HCT116 (cell line): ENCODE measurements at regions not wholly inside any gene's neighbourhood (a gene's known extent, or its start where the extent isn't known, plus 50 kb on each side); places are given as distances from the start of the nearest gene placed in this dataset.

Experiments
- ATAC-seq: fragments of 200-7000 bp; cut with Tn5 transposase; 2 replicates; pipeline ENCODE4 v1.9.1; 2020; ENCODE audit warnings: mild to moderate bottlenecking, moderate library complexity
- BruUV-seq: library from RNA; stranded (reverse); fragments of 400-500 nt; replicated peaks from 2 replicates; lab custom pipeline; 2021; lab: Mats Ljungman, UMichigan
- CTCF ChIA-PET: fragments of 300-600 bp; sonication (Branson Sonifier 250); formaldehyde crosslinking; loops from one replicate; lab custom pipeline; 2021; ENCODE audit warnings: antibody characterized with exemption; lab: Charles Lee
- POLR2A ChIA-PET: fragments of 300-600, 350-600 bp; sonication (Branson Sonifier 250); formaldehyde crosslinking; loops from one replicate; lab custom pipeline; 2021; ENCODE audit warnings: antibody characterized with exemption; lab: Charles Lee
- RAD21 ChIA-PET, 2 experiments: fragments of 300-600 bp; sonication (Branson Sonifier 250); formaldehyde crosslinking; loops; one replicate each; lab custom pipeline; 2023; ENCODE audit warnings: low total read pairs in 2 of 2; ENCODE audit not compliant: uncharacterized antibody in 2 of 2, unreplicated experiment in 2 of 2, low non-redundant PET in 1 of 2; lab: Charles Lee
- DNase-seq: peaks from one replicate; pipeline ENCODE4 v3.0.0-alpha.2; 2010; ENCODE audit warnings: low read depth, low spot score
- H2AFZ ChIP-seq: fragments of 200-600 bp; shearing (Covaris generic), sonication (generic); 2 replicates; pipeline ENCODE4 v1.6.1; 2017; ENCODE audit warnings: low read depth, mixed run types, mixed read lengths, antibody characterized with exemption, low read length; ENCODE audit not compliant: poor library complexity, severe bottlenecking
- H3K27ac ChIP-seq: 2 replicates; pipeline ENCODE4 v1.5.1; 2012; ENCODE audit warnings: low read depth, low read length
- H3K27me3 ChIP-seq: fragments of 200-600 bp; sonication (generic); 2 replicates; pipeline ENCODE4 v1.6.1; 2016; ENCODE audit warnings: mixed run types, low read length, mixed read lengths; ENCODE audit not compliant: insufficient read depth
- H3K36me3 ChIP-seq, 2 experiments: fragments of 200-500 bp in 1 of 2; fragments of 200-600 bp in 1 of 2; sonication (Bioruptor generic) in 1 of 2; sonication (generic) in 1 of 2; 2 replicates each; pipeline versions ENCODE4 v1.5.1 to v1.6.1; 2014 to 2016; ENCODE audit warnings: low read length in 2 of 2, inconsistent platforms in 1 of 2, mixed read lengths in 1 of 2, mixed run types in 1 of 2; ENCODE audit not compliant: insufficient read depth in 2 of 2, control insufficient read depth in 1 of 2
- H3K4me1 ChIP-seq, 2 experiments: fragments of 200-600 bp in 1 of 2; sonication (generic) in 1 of 2; 2 replicates each; pipeline versions ENCODE4 v1.5.1 to v1.6.1; 2012 to 2017; ENCODE audit warnings: low read length in 2 of 2, inconsistent platforms in 1 of 2, mild to moderate bottlenecking in 1 of 2, mixed read lengths in 1 of 2, mixed run types in 1 of 2, moderate library complexity in 1 of 2; ENCODE audit not compliant: insufficient read depth in 2 of 2, control insufficient read depth in 1 of 2
- H3K4me2 ChIP-seq: fragments of 200-600 bp; sonication (generic); 2 replicates; pipeline ENCODE4 v1.6.1; 2017; ENCODE audit warnings: mixed run types, low read length, mixed read lengths
- H3K4me3 ChIP-seq, 2 experiments: fragments of 200-600 bp in 1 of 2; sonication (generic) in 1 of 2; replicated peaks in 1 of 2; 2 replicates each; pipeline ENCODE4 v1.5.1; 2011 to 2016; ENCODE audit warnings: low read length in 2 of 2, control low read depth in 1 of 2, low read depth in 1 of 2, mild to moderate bottlenecking in 1 of 2, mixed read lengths in 1 of 2, mixed run types in 1 of 2
- H3K79me2 ChIP-seq: fragments of 200-600 bp; sonication (generic); 2 replicates; pipeline ENCODE4 v1.6.1; 2017; ENCODE audit warnings: mild to moderate bottlenecking, mixed run types, low read length, moderate library complexity, mixed read lengths; ENCODE audit not compliant: insufficient read depth
- H3K9ac ChIP-seq: fragments of 200-600 bp; sonication (generic); 2 replicates; pipeline ENCODE4 v1.6.1; 2016; ENCODE audit warnings: low read length, mixed read lengths
- H3K9me2 ChIP-seq: fragments of 200-600 bp; sonication (generic), shearing (Covaris generic); 2 replicates; pipeline ENCODE4 v1.6.1; 2017; ENCODE audit warnings: mixed run types, mild to moderate bottlenecking, moderate library complexity; ENCODE audit not compliant: insufficient read depth
- H3K9me3 ChIP-seq, 2 experiments: fragments of 200-500 bp in 1 of 2; fragments of 200-600 bp in 1 of 2; sonication (Bioruptor generic) in 1 of 2; sonication (generic) in 1 of 2; 2 replicates each; pipeline ENCODE4 v1.6.1; 2014 to 2017; ENCODE audit warnings: low read length in 2 of 2, mixed read lengths in 2 of 2, inconsistent platforms in 1 of 2, low read depth in 1 of 2, mild to moderate bottlenecking in 1 of 2, mixed run types in 1 of 2, moderate library complexity in 1 of 2; ENCODE audit not compliant: control insufficient read depth in 1 of 2, insufficient read depth in 1 of 2
- H4K20me1 ChIP-seq: fragments of 200-600 bp; sonication (generic), shearing (Covaris generic); 2 replicates; pipeline ENCODE4 v1.6.1; 2017; ENCODE audit warnings: mixed run types, mild to moderate bottlenecking, moderate library complexity; ENCODE audit not compliant: insufficient read depth
- CBX3 ChIP-seq: IDR thresholded peaks from 2 replicates; pipeline ENCODE4 v1.6.1; 2012; ENCODE audit warnings: low read depth
- CEBPB ChIP-seq: IDR thresholded peaks from 2 replicates; pipeline ENCODE4 v1.6.1; 2012; ENCODE audit warnings: low read depth
- EGR1 ChIP-seq: IDR thresholded peaks from 2 replicates; pipeline ENCODE4 v1.6.1; 2012; ENCODE audit warnings: low read depth
- ELF1 ChIP-seq: IDR thresholded peaks from 2 replicates; pipeline ENCODE4 v1.6.1; 2012; ENCODE audit warnings: low read depth, borderline replicate concordance
- FOSL1 ChIP-seq: IDR thresholded peaks from 2 replicates; pipeline ENCODE4 v1.6.1; 2012; ENCODE audit warnings: low read depth
- JUND ChIP-seq: IDR thresholded peaks from 2 replicates; pipeline ENCODE4 v1.6.1; 2012
- MAX ChIP-seq: IDR thresholded peaks from 2 replicates; pipeline ENCODE4 v1.6.1; 2012
- POLR2A ChIP-seq: IDR thresholded peaks from 2 replicates; pipeline ENCODE4 v1.7.0; 2011; ENCODE audit warnings: borderline replicate concordance; ENCODE audit not compliant: insufficient read depth, insufficient read length; ENCODE audit errors: extremely low read depth
- RAD21 ChIP-seq: IDR thresholded peaks from 2 replicates; pipeline ENCODE4 v1.6.1; 2012; ENCODE audit warnings: low read depth, mild to moderate bottlenecking
- SRF ChIP-seq: IDR thresholded peaks from 2 replicates; pipeline ENCODE4 v1.6.1; 2012; ENCODE audit warnings: low read depth
- YY1 ChIP-seq: IDR thresholded peaks from 2 replicates; pipeline ENCODE4 v1.6.1; 2011; ENCODE audit warnings: low read length, low read depth, moderate library complexity, mild to moderate bottlenecking; ENCODE audit not compliant: insufficient replicate concordance; ENCODE audit errors: extremely low read depth
- ZNF274 ChIP-seq: fragments of 200-500 bp; sonication (Bioruptor generic); IDR thresholded peaks from 2 replicates; pipeline ENCODE4 v1.6.1; 2014; ENCODE audit warnings: mild to moderate bottlenecking, low read depth, low read length, inconsistent platforms
- intact Hi-C: fragments of 100-400 bp; cut with micrococcal nuclease; formaldehyde crosslinking; loops from 2 replicates; pipeline ENCODE4 v1.10.0; 2022

DNA sequence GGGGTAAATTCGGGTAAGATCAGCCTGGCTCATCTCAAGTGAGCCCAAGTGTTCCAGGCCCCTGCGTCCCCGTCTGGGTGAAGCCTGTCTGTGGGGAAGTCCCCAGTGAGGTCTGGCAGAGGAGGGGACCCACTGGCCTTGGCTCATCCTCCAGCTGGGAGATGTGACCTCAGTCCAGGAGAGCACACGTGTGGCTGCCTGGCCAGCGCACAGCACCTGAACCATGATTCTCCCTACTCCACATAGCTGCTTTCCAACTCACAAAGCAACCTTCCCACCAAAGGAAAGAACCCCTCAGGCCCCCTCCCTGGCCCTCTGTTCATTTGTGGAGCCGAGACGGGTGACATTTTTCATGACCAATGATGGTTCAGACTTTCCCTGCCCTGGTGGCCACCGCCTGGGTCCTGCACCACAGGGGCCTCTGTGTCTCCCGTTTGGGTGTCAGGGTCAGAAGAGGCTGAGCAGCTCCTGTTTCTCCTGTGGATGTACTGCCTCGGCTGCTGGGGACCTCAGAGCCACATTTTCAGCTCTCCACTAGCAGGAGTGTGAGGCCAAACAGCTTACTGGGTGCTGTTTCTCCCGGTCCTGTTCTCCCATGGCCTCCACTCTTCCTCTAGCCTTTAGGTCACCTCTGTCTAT lies 111.4 kb downstream of the CPZ start:
- H2AFZ ChIP-seq: no peak overlapping the region
- POLR2A ChIA-PET: no interaction called here
- 0 out of 2 replicates have a peak, but pooled peaks cover 2% of the 10 kb centered on the region for H3K27me3 ChIP-seq
- no peak overlapping the region for H3K4me2 ChIP-seq
- DNase-seq (no peak), ATAC-seq (no peak)
- intact Hi-C loops: no loop called here
- H3K27ac ChIP-seq: no peak overlapping the region
- H3K79me2 ChIP-seq: no peaks in the 10 kb centered on the region
- H3K36me3 ChIP-seq: no peaks in the 10 kb centered on the region
- no peaks in the 10 kb centered on the region for H3K9me3 ChIP-seq
- BruUV-seq: no TSS peak
- TF ChIP-seq ZNF274: no peak
- no peak for TF ChIP-seq FOSL1
- TF ChIP-seq EGR1: no peak
- TF ChIP-seq JUND: no peak
- no peak for TF ChIP-seq RAD21
- TF ChIP-seq MAX: no peak
- TF ChIP-seq SRF: no peak
- TF ChIP-seq ELF1: no peak
- TF ChIP-seq CEBPB: no peak
- no peak for TF ChIP-seq YY1
- TF ChIP-seq POLR2A: no peak
- TF ChIP-seq CBX3: no peak
- no peak overlapping the region for H3K4me3 ChIP-seq
- H4K20me1 ChIP-seq: no peaks in the 10 kb centered on the region
- CTCF ChIA-PET: no interaction called here
- RAD21 ChIA-PET: no interaction called here
- no peak overlapping the region for H3K9ac ChIP-seq
- no peaks in the 10 kb centered on the region for H3K9me2 ChIP-seq
- no peaks in the 10 kb centered on the region for H3K4me1 ChIP-seq

GRCh38 chr4:8703401-8703696 lies 110.8 kb downstream of the CPZ start:
- Histone ChIP-seq H3K79me2 (no peaks in the 10 kb centered on the region), H3K9ac (no peak overlapping the region), H3K4me2 (no peak overlapping the region), H2AFZ (no peak overlapping the region), H3K4me1 (no peaks in the 10 kb centered on the region), H3K9me2 (no peaks in the 10 kb centered on the region), H3K27ac (no peak overlapping the region), H3K36me3 (no peaks in the 10 kb centered on the region), H4K20me1 (no peaks in the 10 kb centered on the region), H3K9me3 (no peaks in the 10 kb centered on the region), H3K27me3 (0 out of 2 replicates have a peak, but pooled peaks cover 2% of the 10 kb centered on the region), H3K4me3 (no peak overlapping the region)
- CTCF ChIA-PET: no interaction called here
- POLR2A ChIA-PET: no interaction called here
- RAD21 ChIA-PET: no interaction called here
- ATAC-seq (no peak), DNase-seq (no peak)
- BruUV-seq: no TSS peak
- TF ChIP-seq YY1: no peak
- intact Hi-C loops: no loop called here
